ENCODE measurements at regions not wholly inside any gene's neighbourhood (a gene's known extent, or its start where the extent isn't known, plus 50 kb on each side); places are given as distances from the start of the nearest gene placed in this dataset.
"Not testable (repeated sequence)": the region's sequence is repeated elsewhere in the genome, so short reads cannot be mapped to it uniquely, and the experiment has no call there.

- H3K36me3 Mint-ChIP-seq (ENCODE audit: low read depth) = no peaks in the 10 kb centered on the region
- no peaks in the 10 kb centered on the region for H3K4me1 Mint-ChIP-seq
- no peak overlapping the region for H3K4me3 Mint-ChIP-seq
- DNase-seq (no peak), ATAC-seq (no peak)
- peaks cover 4% of the 10 kb centered on the region for H3K9me3 Mint-ChIP-seq
- no peak overlapping the region for H3K27ac Mint-ChIP-seq
- H3K27me3 Mint-ChIP-seq = no peaks in the 10 kb centered on the region
Measured at GRCh38 chr4:124941267-124941666, 228.7 kb upstream of the ANKRD50 start.

- ATAC-seq (no peak), DNase-seq (no peak)
- H3K27ac Mint-ChIP-seq = no peak overlapping the region
- H3K27me3 Mint-ChIP-seq = no peaks in the 10 kb centered on the region
- H3K4me1 Mint-ChIP-seq = no peaks in the 10 kb centered on the region
- no peak overlapping the region for H3K4me3 Mint-ChIP-seq
- no peaks in the 10 kb centered on the region for H3K36me3 Mint-ChIP-seq (ENCODE audit: low read depth)
- peaks cover 4% of the 10 kb centered on the region for H3K9me3 Mint-ChIP-seq
Measured at GRCh38 chr4:124940387-124940786, 227.9 kb upstream of the ANKRD50 start.

- no peak for ATAC-seq
- H3K9me3 Mint-ChIP-seq = peaks cover 4% of the 10 kb centered on the region
- no peak overlapping the region for H3K27ac Mint-ChIP-seq
Measured at GRCh38 chr4:124939908-124940307, 227.4 kb upstream of the ANKRD50 start.

GRCh38 chr4:124938836-124939235 is 226.3 kb upstream of the ANKRD50 start:
- no peak for DNase-seq
- Mint-ChIP-seq H3K27me3 (no peaks in the 10 kb centered on the region), H3K9me3 (peaks cover 4% of the 10 kb centered on the region), H3K27ac (no peak overlapping the region), H3K4me1 (no peaks in the 10 kb centered on the region), H3K4me3 (no peak overlapping the region), H3K36me3 (ENCODE audit: low read depth) (no peaks in the 10 kb centered on the region)
- ATAC-seq = no peak

More at GRCh38 chr4:124939908-124940307, 227.4 kb upstream of the ANKRD50 start:
- H3K4me1 Mint-ChIP-seq = no peaks in the 10 kb centered on the region
- no peaks in the 10 kb centered on the region for H3K36me3 Mint-ChIP-seq (ENCODE audit: low read depth)
- no peak overlapping the region for H3K4me3 Mint-ChIP-seq
- H3K27me3 Mint-ChIP-seq = no peaks in the 10 kb centered on the region
- DNase-seq = no peak

- ATAC-seq (no peak), DNase-seq (no peak)
- H3K36me3 Mint-ChIP-seq (ENCODE audit: low read depth) = no peaks in the 10 kb centered on the region
- peaks cover 4% of the 10 kb centered on the region for H3K9me3 Mint-ChIP-seq
- no peak overlapping the region for H3K4me3 Mint-ChIP-seq
- no peaks in the 10 kb centered on the region for H3K27me3 Mint-ChIP-seq
- H3K4me1 Mint-ChIP-seq = no peaks in the 10 kb centered on the region
- no peak overlapping the region for H3K27ac Mint-ChIP-seq
Measured at GRCh38 chr4:124937993-124938392, 225.5 kb upstream of the ANKRD50 start.

GRCh38 chr4:124936427-124936826 is 223.9 kb upstream of the ANKRD50 start:
- Mint-ChIP-seq H3K9me3 (peaks cover 4% of the 10 kb centered on the region), H3K4me1 (no peaks in the 10 kb centered on the region), H3K4me3 (no peak overlapping the region), H3K27ac (no peak overlapping the region), H3K36me3 (ENCODE audit: low read depth) (no peaks in the 10 kb centered on the region), H3K27me3 (no peaks in the 10 kb centered on the region)
- ATAC-seq = no peak
- no peak for DNase-seq

GRCh38 chr4:124934916-124935315 is 222.4 kb upstream of the ANKRD50 start:
- Mint-ChIP-seq H3K4me1 (no peaks in the 10 kb centered on the region), H3K9me3 (peaks cover 4% of the 10 kb centered on the region), H3K36me3 (ENCODE audit: low read depth) (no peaks in the 10 kb centered on the region), H3K27ac (no peak overlapping the region), H3K4me3 (no peak overlapping the region), H3K27me3 (no peaks in the 10 kb centered on the region)
- ATAC-seq = no peak
- no peak for DNase-seq

GRCh38 chr4:124933521-124933920 is 221.0 kb upstream of the ANKRD50 start:
- H3K4me3 Mint-ChIP-seq = no peak overlapping the region
- DNase-seq (no peak), ATAC-seq (no peak)
- no peak overlapping the region for H3K27ac Mint-ChIP-seq
- H3K27me3 Mint-ChIP-seq = no peaks in the 10 kb centered on the region
- H3K36me3 Mint-ChIP-seq (ENCODE audit: low read depth) = no peaks in the 10 kb centered on the region
- no peaks in the 10 kb centered on the region for H3K9me3 Mint-ChIP-seq
- H3K4me1 Mint-ChIP-seq = no peaks in the 10 kb centered on the region

GRCh38 chr4:124932447-124932846 is 219.9 kb upstream of the ANKRD50 start:
- Mint-ChIP-seq H3K27me3 (no peaks in the 10 kb centered on the region), H3K4me3 (no peak overlapping the region), H3K9me3 (no peaks in the 10 kb centered on the region), H3K27ac (no peak overlapping the region), H3K36me3 (ENCODE audit: low read depth) (no peaks in the 10 kb centered on the region), H3K4me1 (no peaks in the 10 kb centered on the region)
- DNase-seq (no peak), ATAC-seq (no peak)

- Mint-ChIP-seq H3K36me3 (ENCODE audit: low read depth) (no peaks in the 10 kb centered on the region), H3K9me3 (no peaks in the 10 kb centered on the region), H3K27me3 (no peaks in the 10 kb centered on the region), H3K27ac (no peak overlapping the region), H3K4me1 (no peaks in the 10 kb centered on the region), H3K4me3 (no peak overlapping the region)
- no peak for ATAC-seq
- no peak for DNase-seq
Measured at GRCh38 chr4:124931050-124931449, 218.5 kb upstream of the ANKRD50 start.

GRCh38 chr4:124922748-124923147 is 210.2 kb upstream of the ANKRD50 start:
- H3K4me3 Mint-ChIP-seq; H3K27me3 Mint-ChIP-seq; H3K4me1 Mint-ChIP-seq; H3K36me3 Mint-ChIP-seq (ENCODE audit: low read depth); H3K27ac Mint-ChIP-seq; DNase-seq; ATAC-seq; H3K9me3 Mint-ChIP-seq: not testable (repeated sequence)

- Mint-ChIP-seq H3K27me3 (no peaks in the 10 kb centered on the region), H3K4me3 (no peak overlapping the region), H3K9me3 (peaks cover 4% of the 10 kb centered on the region), H3K4me1 (no peaks in the 10 kb centered on the region), H3K27ac (no peak overlapping the region), H3K36me3 (ENCODE audit: low read depth) (no peaks in the 10 kb centered on the region)
- DNase-seq (no peak), ATAC-seq (no peak)
Measured at GRCh38 chr4:124918559-124919122, 206.1 kb upstream of the ANKRD50 start.

GRCh38 chr4:124915073-124915472 is 202.5 kb upstream of the ANKRD50 start:
- DNase-seq (no peak), ATAC-seq (no peak)
- no peak overlapping the region for H3K27ac Mint-ChIP-seq
- H3K4me1 Mint-ChIP-seq = no peaks in the 10 kb centered on the region
- no peak overlapping the region for H3K4me3 Mint-ChIP-seq
- H3K36me3 Mint-ChIP-seq (ENCODE audit: low read depth) = no peaks in the 10 kb centered on the region
- no peaks in the 10 kb centered on the region for H3K27me3 Mint-ChIP-seq
- peaks cover 21% of the 10 kb centered on the region for H3K9me3 Mint-ChIP-seq

GRCh38 chr4:124913237-124913636 is 200.7 kb upstream of the ANKRD50 start:
- Mint-ChIP-seq H3K27ac (no peak overlapping the region), H3K36me3 (ENCODE audit: low read depth) (no peaks in the 10 kb centered on the region), H3K9me3 (peaks cover 21% of the 10 kb centered on the region), H3K27me3 (no peaks in the 10 kb centered on the region), H3K4me1 (no peaks in the 10 kb centered on the region), H3K4me3 (no peak overlapping the region)
- DNase-seq = no peak
- no peak for ATAC-seq

- no peak overlapping the region for H3K4me3 Mint-ChIP-seq
Measured at GRCh38 chr4:124910327-124910726, 197.8 kb upstream of the ANKRD50 start.

GRCh38 chr4:124907881-124908280 is 195.3 kb upstream of the ANKRD50 start:
- H3K4me1 Mint-ChIP-seq = no peaks in the 10 kb centered on the region
- ATAC-seq = no peak
- DNase-seq = no peak

More at GRCh38 chr4:124910327-124910726, 197.8 kb upstream of the ANKRD50 start:
- ATAC-seq (no peak), DNase-seq (no peak)
- Mint-ChIP-seq H3K27ac (no peak overlapping the region), H3K36me3 (ENCODE audit: low read depth) (no peaks in the 10 kb centered on the region), H3K4me1 (no peaks in the 10 kb centered on the region), H3K9me3 (peaks cover 18% of the 10 kb centered on the region), H3K27me3 (no peaks in the 10 kb centered on the region)

More at GRCh38 chr4:124907881-124908280, 195.3 kb upstream of the ANKRD50 start:
- Mint-ChIP-seq H3K9me3 (peaks cover 16% of the 10 kb centered on the region), H3K27me3 (no peaks in the 10 kb centered on the region), H3K4me3 (no peak overlapping the region), H3K36me3 (ENCODE audit: low read depth) (no peaks in the 10 kb centered on the region), H3K27ac (no peak overlapping the region)
